GM10266 (cell line): ENCODE measurements at regions not wholly inside any gene's neighbourhood (a gene's known extent, or its start where the extent isn't known, plus 50 kb on each side); places are given as distances from the start of the nearest gene placed in this dataset.

Experiments used
- DNase-seq: peaks from one replicate; pipeline ENCODE4 v3.0.0; 2012; ENCODE audit errors: extremely low spot score
- CTCF ChIP-seq: IDR thresholded peaks from 2 replicates; pipeline ENCODE4 v1.5.1; 2012; ENCODE audit warnings: mild to moderate bottlenecking, low read depth; ENCODE audit not compliant: control insufficient read depth, insufficient read depth; ENCODE audit errors: missing control alignments

- no peak for TF ChIP-seq CTCF
- DNase-seq: no peak
Measured at GRCh38 chr11:87908086-87908485, 267.2 kb downstream of the RAB38 start.

- DNase-seq: no peak
- no peak for TF ChIP-seq CTCF
Measured at GRCh38 chr11:87903345-87903744, 271.9 kb downstream of the RAB38 start.

- TF ChIP-seq CTCF: no peak
- DNase-seq: no peak
Measured at GRCh38 chr11:87901341-87901740, 273.9 kb downstream of the RAB38 start.

GRCh38 chr11:87897921-87898320 is 277.3 kb downstream of the RAB38 start:
- TF ChIP-seq CTCF: no peak
- DNase-seq: no peak

GRCh38 chr11:87897071-87897470 is 278.2 kb downstream of the RAB38 start:
- DNase-seq: no peak
- TF ChIP-seq CTCF: no peak

- DNase-seq: no peak
- no peak for TF ChIP-seq CTCF
Measured at GRCh38 chr11:87894961-87895360, 280.3 kb downstream of the RAB38 start.

GRCh38 chr11:87892291-87892690 is 283.0 kb downstream of the RAB38 start:
- TF ChIP-seq CTCF: no peak
- no peak for DNase-seq
